GM12878 (cell line): ENCODE measurements at regions not wholly inside any gene's neighbourhood (a gene's known extent, or its start where the extent isn't known, plus 50 kb on each side); places are given as distances from the start of the nearest gene placed in this dataset.

ENCODE experiments used
- ATAC-seq: fragments of 200-7000 bp; cut with Tn5 transposase; 3 replicates; pipeline ENCODE4 v1.9.1; 2020; ENCODE audit warnings: mild to moderate bottlenecking, moderate library complexity
- BruUV-seq: library from RNA; stranded (reverse); fragments of 400-500 nt; replicated peaks from 2 replicates; lab custom pipeline; 2021; lab: Mats Ljungman, UMichigan
- CTCF ChIA-PET: fragments of 300-600 bp; sonication (Branson Sonifier 250); formaldehyde crosslinking; extraction: SDS; loops from one replicate; lab custom pipeline; 2021; ENCODE audit warnings: inconsistent platforms; lab: Yijun Ruan, JAX
- POLR2A ChIA-PET: fragments of 350-600 bp; formaldehyde crosslinking; extraction: SDS; loops from one replicate; lab custom pipeline; 2021; ENCODE audit warnings: inconsistent platforms; lab: Charles Lee
- RAD21 ChIA-PET: fragments of 300-600 bp; sonication (Branson Sonifier 250); formaldehyde crosslinking; loops from one replicate; lab custom pipeline; 2023; ENCODE audit warnings: antibody characterized with exemption; ENCODE audit not compliant: unreplicated experiment; lab: Charles Lee
- SMC1A ChIA-PET: fragments of 300-600 bp; sonication (Branson Sonifier 250); formaldehyde crosslinking; loops from one replicate; lab custom pipeline; 2023; ENCODE audit not compliant: unreplicated experiment, uncharacterized antibody; lab: Charles Lee
- DNase-seq: peaks from one replicate; pipeline ENCODE4 v3.0.0-alpha.2; 2011; ENCODE audit warnings: low read depth, low spot score
- FAIRE-seq: peaks from 3 replicates; lab custom pipeline; 2011; peaks lifted over from hg19 to GRCh38; lab: Jason Lieb, UNC
- H2AFZ ChIP-seq: 2 replicates; pipeline ENCODE4 v1.6.0; 2011; ENCODE audit warnings: low read depth, low read length, control low read depth; ENCODE audit not compliant: control insufficient read depth
- H3K27ac ChIP-seq: 2 replicates; pipeline ENCODE4 v1.5.1; 2011; ENCODE audit warnings: control low read depth; ENCODE audit not compliant: control insufficient read depth, insufficient read depth
- H3K27me3 ChIP-seq, 2 experiments: replicated peaks in 1 of 2; 2 replicates each; pipeline versions ENCODE4 v1.6.0 to v1.6.1; 2011; ENCODE audit warnings: low read length in 1 of 2; ENCODE audit not compliant: control insufficient read depth in 2 of 2, insufficient read depth in 2 of 2
- H3K36me3 ChIP-seq, 2 experiments: 2 replicates each; pipeline ENCODE4 v1.5.1; 2011; ENCODE audit warnings: low read length in 1 of 2; ENCODE audit not compliant: control insufficient read depth in 2 of 2, insufficient read depth in 2 of 2
- H3K4me1 ChIP-seq: 2 replicates; pipeline ENCODE4 v1.6.1; 2011; ENCODE audit warnings: mild to moderate bottlenecking, low read length, moderate library complexity, mixed read lengths; ENCODE audit not compliant: control insufficient read depth, insufficient read depth
- H3K4me2 ChIP-seq: 2 replicates; pipeline ENCODE4 v1.6.0; 2011; ENCODE audit warnings: control low read depth; ENCODE audit not compliant: control insufficient read depth, insufficient read depth
- H3K4me3 ChIP-seq: fragments of 200-600 bp; sonication (generic); 2 replicates; pipeline ENCODE4 v1.5.1; 2016
- H3K79me2 ChIP-seq: 2 replicates; pipeline ENCODE4 v1.6.0; 2011; ENCODE audit warnings: low read length; ENCODE audit not compliant: control insufficient read depth, insufficient read depth
- H3K9ac ChIP-seq: 2 replicates; pipeline ENCODE4 v1.8.0; 2011; ENCODE audit warnings: low read length, control low read depth, mixed read lengths; ENCODE audit not compliant: control insufficient read depth, insufficient read depth
- H3K9me3 ChIP-seq: replicated peaks from 3 replicates; pipeline ENCODE4 v1.5.1; 2011; ENCODE audit warnings: mild to moderate bottlenecking, low read length; ENCODE audit not compliant: control insufficient read depth, insufficient read depth
- H4K20me1 ChIP-seq: 2 replicates; pipeline ENCODE4 v1.6.0; 2011; ENCODE audit not compliant: control insufficient read depth, insufficient read depth
- BCLAF1 ChIP-seq: fragments of 450-650 bp; IDR thresholded peaks from 2 replicates; pipeline ENCODE4 v1.6.1; 2017; ENCODE audit warnings: antibody characterized with exemption, mild to moderate bottlenecking, moderate library complexity
- CEBPB ChIP-seq, 2 experiments: fragments of 150-350 bp in 1 of 2; IDR thresholded peaks; 2 replicates each; pipeline ENCODE4 v1.6.1; 2012 to 2014; ENCODE audit warnings: low read depth in 2 of 2, low read length in 2 of 2, borderline replicate concordance in 1 of 2, inconsistent platforms in 1 of 2
- CHD4 ChIP-seq: fragments of 200-600 bp; sonication (generic); IDR thresholded peaks from 2 replicates; pipeline ENCODE4 v1.6.1; 2016; ENCODE audit warnings: mild to moderate bottlenecking
- EGR1 ChIP-seq, 2 experiments: IDR thresholded peaks; 1 replicate in 1 of 2; 2 replicates in 1 of 2; pipeline ENCODE4 v1.6.1; 2011 to 2012; ENCODE audit warnings: low read depth in 2 of 2, low read length in 2 of 2, borderline replicate concordance in 1 of 2, mild to moderate bottlenecking in 1 of 2, moderate library complexity in 1 of 2
- ESRRA ChIP-seq: IDR thresholded peaks from 2 replicates; pipeline ENCODE4 v1.6.1; 2012; ENCODE audit warnings: mild to moderate bottlenecking, low read length, improper control_type of control experiment
- GABPA ChIP-seq: IDR thresholded peaks from 2 replicates; pipeline ENCODE4 v1.6.1; 2014; ENCODE audit warnings: antibody characterized with exemption, low read depth, mild to moderate bottlenecking, inconsistent platforms
- HDGF ChIP-seq: fragments of 450-650 bp; IDR thresholded peaks from 2 replicates; pipeline ENCODE4 v1.6.1; 2016; ENCODE audit warnings: antibody characterized with exemption
- JUNB ChIP-seq: IDR thresholded peaks from 2 replicates; pipeline ENCODE4 v1.6.1; 2016; ENCODE audit warnings: antibody characterized with exemption, mild to moderate bottlenecking
- MTA3 ChIP-seq: IDR thresholded peaks from 2 replicates; pipeline ENCODE4 v1.6.1; 2012; ENCODE audit warnings: low read length, inconsistent platforms, borderline replicate concordance
- NRF1 ChIP-seq: conservative IDR thresholded peaks from 2 replicates; pipeline ENCODE4 v1.6.1; 2011; ENCODE audit warnings: mild to moderate bottlenecking, low read depth, low read length, improper control_type of control experiment
- PRDM15 ChIP-seq: fragments of 450-650 bp; formaldehyde crosslinking; IDR thresholded peaks from 2 replicates; pipeline ENCODE4 v1.4.0; 2020; ENCODE audit warnings: mild to moderate bottlenecking, moderate library complexity
- SMAD1 ChIP-seq: fragments of 450-650 bp; IDR thresholded peaks from 2 replicates; pipeline ENCODE4 v1.6.1; 2018; ENCODE audit warnings: mild to moderate bottlenecking, low read depth; ENCODE audit not compliant: partially characterized antibody
- STAT1 ChIP-seq: fragments of 450-650 bp; conservative IDR thresholded peaks from 2 replicates; pipeline ENCODE4 v1.6.1; 2014; ENCODE audit warnings: antibody characterized with exemption, mild to moderate bottlenecking
- ZNF592 ChIP-seq: fragments of 450-650 bp; IDR thresholded peaks from 2 replicates; pipeline ENCODE4 v1.6.1; 2017; ENCODE audit warnings: mild to moderate bottlenecking, moderate library complexity
- WGBS: methylation state at CpG from one replicate; pipeline ENCODE4 v1.1.6; 2016; ENCODE audit warnings: low lambda C conversion rate; ENCODE audit not compliant: insufficient replicate concordance, insufficient coverage; ENCODE audit errors: missing lambda C conversion rate; 5-methylcytosine and 5-hydroxymethylcytosine counted together
- in situ Hi-C: fragments of 300-500 bp; cut with MboI; formaldehyde crosslinking; loops from 9 replicates; pipeline ENCODE4 v1.14.3; 2018; ENCODE audit warnings: mixed read lengths
- intact Hi-C: fragments of 100-400 bp; cut with micrococcal nuclease; formaldehyde crosslinking; loops from one replicate; pipeline ENCODE4 v1.14.2; 2022; ENCODE audit not compliant: unreplicated experiment

- no peak for TF ChIP-seq PRDM15 (CRISPR knock-in tag)
These were observed 368.3 kb downstream of the SPATA31D1 start (continued) for GRCh38 chr9:82356871-82357270.

GRCh38 chr9:82363198-82363597 lies 374.6 kb downstream of the SPATA31D1 start:
- intact Hi-C loops = no loop called here
- Histone ChIP-seq H3K36me3 (no peaks in the 10 kb centered on the region), H3K9ac (no peak overlapping the region), H3K27ac (no peak overlapping the region), H3K4me2 (no peak overlapping the region), H3K27me3 (no peaks in the 10 kb centered on the region), H3K9me3 (no peaks in the 10 kb centered on the region), H3K79me2 (no peaks in the 10 kb centered on the region), H3K4me1 (no peaks in the 10 kb centered on the region), H4K20me1 (no peaks in the 10 kb centered on the region), H2AFZ (no peak overlapping the region), H3K4me3 (no peak overlapping the region)
- BruUV-seq = no TSS peak
- no peak for ATAC-seq
- in situ Hi-C loops = no loop called here
- ChIA-PET RAD21 (no interaction called here), CTCF (no interaction called here), POLR2A (no interaction called here), SMC1A (no interaction called here)
- 54% methylated on average over 5 of the region's 5 CpGs for WGBS
- FAIRE-seq = no peak
- DNase-seq = no peak
- no peak for TF ChIP-seq STAT1
- TF ChIP-seq JUNB = no peak
- TF ChIP-seq NRF1 = no peak
- TF ChIP-seq SMAD1 = no peak
- no peak for TF ChIP-seq HDGF
- TF ChIP-seq MTA3 = no peak
- no peak for TF ChIP-seq ESRRA
- no peak for TF ChIP-seq BCLAF1
- no peak for TF ChIP-seq ZNF592
- no peak for TF ChIP-seq CEBPB (IDR thresholded peaks at IDR 0.05; ENCODE audit: borderline replicate concordance in 1 of 2, low read depth in 2 of 2, low read length in 2 of 2)
- TF ChIP-seq GABPA = no peak
- TF ChIP-seq EGR1 (IDR thresholded peaks at IDR 0.05; ENCODE audit: borderline replicate concordance in 1 of 2, low read depth in 2 of 2, low read length in 2 of 2) = no peak
- TF ChIP-seq CHD4 = no peak
